ENCODE measurements at regions not wholly inside any gene's neighbourhood (a gene's known extent, or its start where the extent isn't known, plus 50 kb on each side); places are given as distances from the start of the nearest gene placed in this dataset.

- Histone ChIP-seq H3K27ac (ENCODE audit: low read depth) (no peak overlapping the region), H3K9me2 (ENCODE audit: insufficient read depth) (no peaks in the 10 kb centered on the region), H3K36me3 (ENCODE audit: insufficient read depth) (no peaks in the 10 kb centered on the region), H3K4me2 (no peak overlapping the region), H3K4me1 (ENCODE audit: insufficient read depth) (peaks cover 12% of the 10 kb centered on the region), H3K79me2 (replicated peaks; ENCODE audit: insufficient read depth) (no peaks in the 10 kb centered on the region), H2AFZ (no peak overlapping the region), H3F3A (replicated peaks; ENCODE audit: low read depth) (no peaks in the 10 kb centered on the region), H4K20me1 (replicated peaks; ENCODE audit: insufficient read depth) (no peaks in the 10 kb centered on the region), H3K4me3 (no peak overlapping the region), H3K27me3 (ENCODE audit: insufficient read depth) (no peaks in the 10 kb centered on the region)
- Mint-ChIP-seq H3K27ac (no peak overlapping the region), H3K9me3 (peaks cover 6% of the 10 kb centered on the region; the same call in 1 of the 3 replicates), H3K36me3 (ENCODE audit: low read depth) (no peaks in the 10 kb centered on the region), H3K27me3 (ENCODE audit: insufficient read depth, low read depth, poor library complexity) (peaks cover 13% of the 10 kb centered on the region), H3K4me3 (no peak overlapping the region), H3K4me1 (peaks cover 14% of the 10 kb centered on the region)
- DNase-seq (ENCODE audit: low spot score) (peak; percentile 54), ATAC-seq (peak; percentile 70)
- no peak for TF ChIP-seq ZNF114 (CRISPR knock-in tag; IDR thresholded peaks at IDR 0.05)
- no peak for TF ChIP-seq CTCF (conservative IDR thresholded peaks at IDR 0.05; ENCODE audit: low read depth in 2 of 2)
- peak; percentile 49; the same call in 1 of the 2 replicates for TF ChIP-seq NANOG (IDR thresholded peaks at IDR 0.05; ENCODE audit: borderline replicate concordance)
- TF ChIP-seq REST (IDR thresholded peaks at IDR 0.05; ENCODE audit: unreplicated experiment) = no peak
Measured at GRCh38 chr3:137958636-137959035, 51.3 kb upstream of the CLDN18 start.
